B cell (primary cell): ENCODE measurements at regions not wholly inside any gene's neighbourhood (a gene's known extent, or its start where the extent isn't known, plus 50 kb on each side); places are given as distances from the start of the nearest gene placed in this dataset.

Experiments used
- ATAC-seq: fragments of 200-7000 bp; cut with Tn5 transposase; one replicate; pipeline ENCODE4 v1.10.0; 2021; ENCODE audit warnings: low read depth, mild to moderate bottlenecking, moderate number of reproducible peaks, moderate library complexity
- CTCF ChIA-PET: fragments of 350-600 bp; sonication (Branson Sonifier 250); formaldehyde crosslinking; loops from one replicate; lab custom pipeline; 2021; ENCODE audit warnings: antibody characterized with exemption, inconsistent platforms; lab: Charles Lee
- POLR2A ChIA-PET: fragments of 350-600 bp; sonication (Branson Sonifier 250); formaldehyde crosslinking; loops from one replicate; lab custom pipeline; 2021; ENCODE audit warnings: antibody characterized with exemption; lab: Charles Lee
- DNase-seq: peaks from one replicate; pipeline ENCODE4 v3.0.0; 2013
- H2AFZ ChIP-seq: 2 replicates; pipeline ENCODE4 v1.6.1; 2012; ENCODE audit warnings: mild to moderate bottlenecking, low read depth, low read length; ENCODE audit not compliant: insufficient read depth, poor library complexity, severe bottlenecking
- H3K27ac ChIP-seq, 2 donors: 1 replicate in 1 of 2; 2 replicates in 1 of 2; pipeline ENCODE4 v1.5.1; 2012 to 2013; ENCODE audit warnings: low read length in 2 of 2, mild to moderate bottlenecking in 2 of 2, moderate library complexity in 1 of 2
- H3K27me3 ChIP-seq, 4 experiments: fragments of 200-600 bp in 1 of 4; sonication (generic) in 1 of 4; replicated peaks in 1 of 4; 1 replicate in 2 of 4; 2 replicates in 2 of 4; pipeline versions ENCODE4 v1.6.1 to v1.7.0; 2013 to 2016; ENCODE audit warnings: low read length in 3 of 4, mild to moderate bottlenecking in 2 of 4, mixed read lengths in 1 of 4, moderate library complexity in 1 of 4; ENCODE audit not compliant: insufficient read depth in 4 of 4, control insufficient read depth in 3 of 4; ENCODE audit errors: control extremely low read depth in 1 of 4
- H3K36me3 ChIP-seq, 2 experiments: replicated peaks in 1 of 2; 1 replicate in 1 of 2; 2 replicates in 1 of 2; pipeline versions ENCODE4 v1.6.1 to v1.7.1; 2013; ENCODE audit warnings: low read length in 1 of 2; ENCODE audit not compliant: insufficient read depth in 2 of 2, control insufficient read depth in 1 of 2; ENCODE audit errors: control extremely low read depth in 1 of 2, extremely low read depth in 1 of 2
- H3K4me1 ChIP-seq, 2 donors: fragments of 200-600 bp in 1 of 2; sonication (generic) in 1 of 2; 1 replicate in 1 of 2; 2 replicates in 1 of 2; pipeline versions ENCODE4 v1.5.1 to v1.6.1; 2013 to 2017; ENCODE audit warnings: low read length in 2 of 2; ENCODE audit not compliant: control insufficient read depth in 2 of 2, insufficient read depth in 2 of 2
- H3K4me2 ChIP-seq: replicated peaks from 2 replicates; pipeline ENCODE3; 2012; ENCODE audit warnings: mild to moderate bottlenecking, low read depth, low read length; ENCODE audit not compliant: poor library complexity, severe bottlenecking
- H3K4me3 ChIP-seq, 5 experiments: fragments of 200-600 bp in 1 of 5; sonication (generic) in 1 of 5; 1 replicate in 3 of 5; 2 replicates in 2 of 5; pipeline versions ENCODE4 v1.5.1 to v1.7.0; 2011 to 2016; ENCODE audit warnings: low read length in 4 of 5, mild to moderate bottlenecking in 4 of 5, low read depth in 2 of 5, control low read depth in 1 of 5, moderate library complexity in 1 of 5; ENCODE audit not compliant: insufficient read depth in 1 of 5; ENCODE audit errors: control extremely low read depth in 1 of 5, extremely low read depth in 1 of 5
- H3K79me2 ChIP-seq: fragments of 200-600 bp; sonication (generic); one replicate; pipeline ENCODE4 v1.6.0; 2016; ENCODE audit warnings: low read length; ENCODE audit not compliant: control insufficient read depth, insufficient read depth
- H3K9ac ChIP-seq: fragments of 200-600 bp; sonication (generic); 2 replicates; pipeline ENCODE4 v1.6.1; 2017; ENCODE audit warnings: mild to moderate bottlenecking, low read length, moderate library complexity
- H3K9me3 ChIP-seq, 3 donors: one replicate each; pipeline versions ENCODE4 v1.6.1 to v1.7.1; 2013; ENCODE audit warnings: low read length in 2 of 3; ENCODE audit not compliant: control insufficient read depth in 2 of 3, insufficient read depth in 1 of 3; ENCODE audit errors: control extremely low read depth in 1 of 3
- H4K20me1 ChIP-seq: 2 replicates; pipeline ENCODE4 v1.6.0; 2012; ENCODE audit warnings: mild to moderate bottlenecking, low read length; ENCODE audit not compliant: insufficient read depth, control insufficient read depth, poor library complexity, severe bottlenecking
- H3K27ac Mint-ChIP-seq: one replicate; pipeline ENCODE4 v1.8.0; 2021; ENCODE audit warnings: mixed read lengths
- H3K27me3 Mint-ChIP-seq: one replicate; pipeline ENCODE4 v1.8.0; 2021; ENCODE audit warnings: mixed read lengths
- H3K4me1 Mint-ChIP-seq: one replicate; pipeline ENCODE4 v1.8.0; 2021; ENCODE audit warnings: mixed read lengths
- H3K4me3 Mint-ChIP-seq: one replicate; pipeline ENCODE4 v1.8.0; 2021; ENCODE audit warnings: mixed read lengths
- H3K9me3 Mint-ChIP-seq: one replicate; pipeline ENCODE4 v1.8.0; 2022; ENCODE audit warnings: mixed read lengths; ENCODE audit not compliant: insufficient read depth
- CTCF ChIP-seq: fragments of 200-600 bp; IDR thresholded peaks from one replicate; pipeline ENCODE4 v1.8.0; 2022; ENCODE audit warnings: antibody characterized with exemption, mild to moderate bottlenecking
- EZH2 ChIP-seq: IDR thresholded peaks from 2 replicates; pipeline ENCODE4 v1.6.1; 2012; ENCODE audit warnings: borderline replicate concordance, low read depth, mild to moderate bottlenecking, moderate library complexity, low read length; ENCODE audit not compliant: insufficient read depth, poor library complexity, severe bottlenecking
- WGBS: methylation state at CpG from one replicate; pipeline ENCODE4 v1.1.5; 2013; ENCODE audit warnings: missing lambda C conversion rate; ENCODE audit not compliant: insufficient coverage; 5-methylcytosine and 5-hydroxymethylcytosine counted together
- intact Hi-C: fragments of 100-400 bp; cut with micrococcal nuclease; formaldehyde crosslinking; loops from one replicate; pipeline ENCODE4 v1.10.0; 2022

- no CpG with 5 or more reads among the region's 2 CpGs for WGBS
- no peaks in the 10 kb centered on the region for H3K27me3 Mint-ChIP-seq
Observed at GRCh38 chr18:38981389-38981788, 1415.8 kb upstream of the CELF4 start.

GRCh38 chr18:38980420-38980819 lies 1414.8 kb upstream of the CELF4 start:
- no peak overlapping the region for H3K4me3 ChIP-seq
- Mint-ChIP-seq H3K4me1 (no peaks in the 10 kb centered on the region), H3K27me3 (no peaks in the 10 kb centered on the region), H3K4me3 (no peak overlapping the region), H3K27ac (no peak overlapping the region), H3K9me3 (no peaks in the 10 kb centered on the region)
- no peak overlapping the region for H2AFZ ChIP-seq
- ATAC-seq (no peak), DNase-seq (no peak)
- no peak overlapping the region for H3K4me2 ChIP-seq
- H3K9me3 ChIP-seq, result peaks cover 0 to 6% (median 0%) of the 10 kb centered on the region in 3 donors
- no peaks in the 10 kb centered on the region for H3K27me3 ChIP-seq
- POLR2A ChIA-PET, result no interaction called here
- H3K9ac ChIP-seq, result no peak overlapping the region
- H3K4me1 ChIP-seq, result no peaks in the 10 kb centered on the region
- H3K36me3 ChIP-seq, result no peaks in the 10 kb centered on the region
- intact Hi-C loops, result no loop called here
- no peaks in the 10 kb centered on the region for H4K20me1 ChIP-seq
- no peak for TF ChIP-seq CTCF
- TF ChIP-seq EZH2, result no peak
- H3K27ac ChIP-seq, result no peak overlapping the region
- CTCF ChIA-PET, result no interaction called here
- H3K79me2 ChIP-seq, result no peaks in the 10 kb centered on the region

More at GRCh38 chr18:38981389-38981788, 1415.8 kb upstream of the CELF4 start:
- Histone ChIP-seq H3K27ac (no peak overlapping the region), H3K4me2 (no peak overlapping the region), H4K20me1 (no peaks in the 10 kb centered on the region), H2AFZ (no peak overlapping the region), H3K27me3 (no peaks in the 10 kb centered on the region), H3K9me3 (peaks cover 0 to 7% (median 1%) of the 10 kb centered on the region in 3 donors), H3K9ac (no peak overlapping the region), H3K79me2 (no peaks in the 10 kb centered on the region), H3K4me1 (no peaks in the 10 kb centered on the region), H3K4me3 (no peak overlapping the region), H3K36me3 (no peaks in the 10 kb centered on the region)
- no peak for TF ChIP-seq EZH2
- no peak for TF ChIP-seq CTCF
- H3K4me1 Mint-ChIP-seq, result no peaks in the 10 kb centered on the region
- ChIA-PET CTCF (no interaction called here), POLR2A (no interaction called here)
- no peaks in the 10 kb centered on the region for H3K9me3 Mint-ChIP-seq
- no peak for DNase-seq
- intact Hi-C loops, result no loop called here
- no peak overlapping the region for H3K27ac Mint-ChIP-seq
- ATAC-seq, result no peak
- H3K4me3 Mint-ChIP-seq, result no peak overlapping the region
